ENCODE measurements at regions not wholly inside any gene's neighbourhood (a gene's known extent, or its start where the extent isn't known, plus 50 kb on each side); places are given as distances from the start of the nearest gene placed in this dataset.

- H3K9me3 ChIP-seq (ENCODE audit: insufficient read depth, low read length) = no peaks in the 10 kb centered on the region
- no peaks in the 10 kb centered on the region for H3K27me3 ChIP-seq (ENCODE audit: insufficient read depth, insufficient read length)
- no peaks in the 10 kb centered on the region for H3K4me1 ChIP-seq (ENCODE audit: insufficient read depth, insufficient read length)
- H3K4me3 ChIP-seq (ENCODE audit: insufficient read length, low read depth) = no peak overlapping the region
- no peak overlapping the region for H3K9ac ChIP-seq (ENCODE audit: insufficient read length, low read depth)
- DNase-seq (ENCODE audit: low read depth, low spot score) = no peak
- no peaks in the 10 kb centered on the region for H3K36me3 ChIP-seq (ENCODE audit: insufficient read depth, insufficient read length, low read length)
- TF ChIP-seq YY1 (IDR thresholded peaks at IDR 0.05; ENCODE audit: insufficient read depth, insufficient read length) = no peak
- TF ChIP-seq ZNF274 (IDR thresholded peaks at IDR 0.05; ENCODE audit: low read depth, low read length) = no peak
- no peak for TF ChIP-seq SUZ12 (IDR thresholded peaks at IDR 0.05; ENCODE audit: extremely low read depth, insufficient read depth, insufficient read length)
These were observed 450.7 kb upstream of the PIK3C3 start for GRCh38 chr18:41504316-41504715.

- no peak overlapping the region for H3K9ac ChIP-seq (ENCODE audit: insufficient read length, low read depth)
- H3K9me3 ChIP-seq (ENCODE audit: insufficient read depth, low read length) = no peaks in the 10 kb centered on the region
- no peaks in the 10 kb centered on the region for H3K36me3 ChIP-seq (ENCODE audit: insufficient read depth, insufficient read length, low read length)
- TF ChIP-seq SUZ12 (IDR thresholded peaks at IDR 0.05; ENCODE audit: extremely low read depth, insufficient read depth, insufficient read length) (no peak), ZNF274 (IDR thresholded peaks at IDR 0.05; ENCODE audit: low read depth, low read length) (no peak), YY1 (IDR thresholded peaks at IDR 0.05; ENCODE audit: insufficient read depth, insufficient read length) (no peak)
- H3K4me3 ChIP-seq (ENCODE audit: insufficient read length, low read depth) = no peak overlapping the region
- no peaks in the 10 kb centered on the region for H3K4me1 ChIP-seq (ENCODE audit: insufficient read depth, insufficient read length)
- no peak for DNase-seq (ENCODE audit: low read depth, low spot score)
- no peaks in the 10 kb centered on the region for H3K27me3 ChIP-seq (ENCODE audit: insufficient read depth, insufficient read length)
These were observed 453.2 kb upstream of the PIK3C3 start for GRCh38 chr18:41501848-41502247.

- no peak overlapping the region for H3K9ac ChIP-seq (ENCODE audit: insufficient read length, low read depth)
- H3K36me3 ChIP-seq (ENCODE audit: insufficient read depth, insufficient read length, low read length) = no peaks in the 10 kb centered on the region
- no peaks in the 10 kb centered on the region for H3K9me3 ChIP-seq (ENCODE audit: insufficient read depth, low read length)
- DNase-seq (ENCODE audit: low read depth, low spot score) = no peak
- H3K4me3 ChIP-seq (ENCODE audit: insufficient read length, low read depth) = no peak overlapping the region
- no peaks in the 10 kb centered on the region for H3K4me1 ChIP-seq (ENCODE audit: insufficient read depth, insufficient read length)
- no peaks in the 10 kb centered on the region for H3K27me3 ChIP-seq (ENCODE audit: insufficient read depth, insufficient read length)
- TF ChIP-seq YY1 (IDR thresholded peaks at IDR 0.05; ENCODE audit: insufficient read depth, insufficient read length) (no peak), SUZ12 (IDR thresholded peaks at IDR 0.05; ENCODE audit: extremely low read depth, insufficient read depth, insufficient read length) (no peak), ZNF274 (IDR thresholded peaks at IDR 0.05; ENCODE audit: low read depth, low read length) (no peak)
These were observed 455.7 kb upstream of the PIK3C3 start for GRCh38 chr18:41499345-41499744.

GRCh38 chr18:41490861-41491260, 464.2 kb upstream of the PIK3C3 start:
- no peak for DNase-seq (ENCODE audit: low read depth, low spot score)
- H3K9ac ChIP-seq (ENCODE audit: insufficient read length, low read depth) = no peak overlapping the region
- no peaks in the 10 kb centered on the region for H3K4me1 ChIP-seq (ENCODE audit: insufficient read depth, insufficient read length)
- no peak for TF ChIP-seq YY1 (IDR thresholded peaks at IDR 0.05; ENCODE audit: insufficient read depth, insufficient read length)
- no peak for TF ChIP-seq SUZ12 (IDR thresholded peaks at IDR 0.05; ENCODE audit: extremely low read depth, insufficient read depth, insufficient read length)
- TF ChIP-seq ZNF274 (IDR thresholded peaks at IDR 0.05; ENCODE audit: low read depth, low read length) = no peak
- H3K27me3 ChIP-seq (ENCODE audit: insufficient read depth, insufficient read length) = no peaks in the 10 kb centered on the region
- no peaks in the 10 kb centered on the region for H3K9me3 ChIP-seq (ENCODE audit: insufficient read depth, low read length)
- H3K4me3 ChIP-seq (ENCODE audit: insufficient read length, low read depth) = no peak overlapping the region
- no peaks in the 10 kb centered on the region for H3K36me3 ChIP-seq (ENCODE audit: insufficient read depth, insufficient read length, low read length)

- no peak for DNase-seq (ENCODE audit: low read depth, low spot score)
- TF ChIP-seq ZNF274 (IDR thresholded peaks at IDR 0.05; ENCODE audit: low read depth, low read length) (no peak), YY1 (IDR thresholded peaks at IDR 0.05; ENCODE audit: insufficient read depth, insufficient read length) (no peak), SUZ12 (IDR thresholded peaks at IDR 0.05; ENCODE audit: extremely low read depth, insufficient read depth, insufficient read length) (no peak)
- H3K9me3 ChIP-seq (ENCODE audit: insufficient read depth, low read length) = no peaks in the 10 kb centered on the region
- H3K27me3 ChIP-seq (ENCODE audit: insufficient read depth, insufficient read length) = no peaks in the 10 kb centered on the region
- no peak overlapping the region for H3K4me3 ChIP-seq (ENCODE audit: insufficient read length, low read depth)
- H3K9ac ChIP-seq (ENCODE audit: insufficient read length, low read depth) = no peak overlapping the region
- H3K4me1 ChIP-seq (ENCODE audit: insufficient read depth, insufficient read length) = no peaks in the 10 kb centered on the region
- H3K36me3 ChIP-seq (ENCODE audit: insufficient read depth, insufficient read length, low read length) = no peaks in the 10 kb centered on the region
These were observed 468.5 kb upstream of the PIK3C3 start for GRCh38 chr18:41486575-41486974.

GRCh38 chr18:41484069-41484468, 471.0 kb upstream of the PIK3C3 start:
- no peaks in the 10 kb centered on the region for H3K36me3 ChIP-seq (ENCODE audit: insufficient read depth, insufficient read length, low read length)
- no peaks in the 10 kb centered on the region for H3K4me1 ChIP-seq (ENCODE audit: insufficient read depth, insufficient read length)
- no peak overlapping the region for H3K4me3 ChIP-seq (ENCODE audit: insufficient read length, low read depth)
- no peaks in the 10 kb centered on the region for H3K27me3 ChIP-seq (ENCODE audit: insufficient read depth, insufficient read length)
- no peaks in the 10 kb centered on the region for H3K9me3 ChIP-seq (ENCODE audit: insufficient read depth, low read length)
- no peak for DNase-seq (ENCODE audit: low read depth, low spot score)
- no peak overlapping the region for H3K9ac ChIP-seq (ENCODE audit: insufficient read length, low read depth)
- TF ChIP-seq ZNF274 (IDR thresholded peaks at IDR 0.05; ENCODE audit: low read depth, low read length) (no peak), YY1 (IDR thresholded peaks at IDR 0.05; ENCODE audit: insufficient read depth, insufficient read length) (no peak)

GRCh38 chr18:41482501-41482900, 472.5 kb upstream of the PIK3C3 start:
- Histone ChIP-seq H3K4me3 (ENCODE audit: insufficient read length, low read depth) (no peak overlapping the region), H3K9ac (ENCODE audit: insufficient read length, low read depth) (no peak overlapping the region), H3K36me3 (ENCODE audit: insufficient read depth, insufficient read length, low read length) (no peaks in the 10 kb centered on the region), H3K4me1 (ENCODE audit: insufficient read depth, insufficient read length) (no peaks in the 10 kb centered on the region), H3K27me3 (ENCODE audit: insufficient read depth, insufficient read length) (no peaks in the 10 kb centered on the region), H3K9me3 (ENCODE audit: insufficient read depth, low read length) (no peaks in the 10 kb centered on the region)
- no peak for DNase-seq (ENCODE audit: low read depth, low spot score)
- no peak for TF ChIP-seq ZNF274 (IDR thresholded peaks at IDR 0.05; ENCODE audit: low read depth, low read length)
- TF ChIP-seq SUZ12 (IDR thresholded peaks at IDR 0.05; ENCODE audit: extremely low read depth, insufficient read depth, insufficient read length) = no peak
- no peak for TF ChIP-seq YY1 (IDR thresholded peaks at IDR 0.05; ENCODE audit: insufficient read depth, insufficient read length)

Measured in NT2/D1 (cell line).